C4-2B (cell line): ENCODE measurements at regions not wholly inside any gene's neighbourhood (a gene's known extent, or its start where the extent isn't known, plus 50 kb on each side); places are given as distances from the start of the nearest gene placed in this dataset.

ENCODE experiments used
- ZFX ChIP-seq: fragments of 450-650 bp; IDR thresholded peaks from 2 replicates; pipeline ENCODE4 v1.6.1; 2017
- TF ChIP-seq, protein P1 (sequence below): fragments of 450-650 bp; conservative IDR thresholded peaks from 2 replicates; pipeline ENCODE4 v1.5.1; 2017; ENCODE audit warnings: mild to moderate bottlenecking

DNA sequence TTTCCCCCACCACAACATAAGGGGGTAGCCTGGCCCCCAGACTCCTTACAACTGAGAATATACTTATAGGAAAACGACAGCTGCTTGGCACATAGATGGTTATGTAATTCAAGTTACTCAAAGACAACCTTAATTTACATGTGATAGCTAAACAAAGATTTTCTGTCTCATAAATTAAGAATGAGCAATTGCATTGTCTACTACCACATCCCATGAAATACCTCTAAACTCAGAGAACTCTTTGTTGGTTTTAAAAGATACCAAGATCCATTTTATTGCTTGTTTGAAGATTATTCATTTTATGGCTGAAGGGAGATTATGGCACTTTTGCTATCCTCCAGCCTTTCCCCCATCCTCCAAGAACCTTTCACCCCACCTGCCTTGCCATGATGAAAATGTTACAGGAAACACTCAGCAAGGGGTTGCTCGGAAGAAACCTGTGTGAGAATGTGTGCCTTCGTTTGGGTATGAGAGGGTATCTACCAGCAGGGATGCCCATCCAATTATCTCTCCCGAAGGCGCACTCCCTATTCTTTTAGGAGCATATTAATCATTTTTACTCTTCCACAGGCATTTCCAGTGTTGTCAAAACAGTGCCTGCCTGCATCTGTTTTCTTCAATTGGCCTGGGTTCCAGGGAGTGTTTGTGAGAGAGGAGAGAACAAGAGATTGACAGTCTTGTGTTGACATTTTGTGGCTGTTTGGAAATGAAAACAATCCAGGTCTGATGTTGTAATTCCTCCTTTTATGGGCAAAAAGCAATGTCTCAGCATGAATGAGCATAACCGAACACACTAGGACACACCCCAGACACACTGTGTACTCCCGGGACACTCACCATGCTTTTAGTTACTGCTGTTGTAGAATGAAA, 208.0 kb upstream of the ANKRD55 start:
- TF ChIP-seq, protein P1, sequence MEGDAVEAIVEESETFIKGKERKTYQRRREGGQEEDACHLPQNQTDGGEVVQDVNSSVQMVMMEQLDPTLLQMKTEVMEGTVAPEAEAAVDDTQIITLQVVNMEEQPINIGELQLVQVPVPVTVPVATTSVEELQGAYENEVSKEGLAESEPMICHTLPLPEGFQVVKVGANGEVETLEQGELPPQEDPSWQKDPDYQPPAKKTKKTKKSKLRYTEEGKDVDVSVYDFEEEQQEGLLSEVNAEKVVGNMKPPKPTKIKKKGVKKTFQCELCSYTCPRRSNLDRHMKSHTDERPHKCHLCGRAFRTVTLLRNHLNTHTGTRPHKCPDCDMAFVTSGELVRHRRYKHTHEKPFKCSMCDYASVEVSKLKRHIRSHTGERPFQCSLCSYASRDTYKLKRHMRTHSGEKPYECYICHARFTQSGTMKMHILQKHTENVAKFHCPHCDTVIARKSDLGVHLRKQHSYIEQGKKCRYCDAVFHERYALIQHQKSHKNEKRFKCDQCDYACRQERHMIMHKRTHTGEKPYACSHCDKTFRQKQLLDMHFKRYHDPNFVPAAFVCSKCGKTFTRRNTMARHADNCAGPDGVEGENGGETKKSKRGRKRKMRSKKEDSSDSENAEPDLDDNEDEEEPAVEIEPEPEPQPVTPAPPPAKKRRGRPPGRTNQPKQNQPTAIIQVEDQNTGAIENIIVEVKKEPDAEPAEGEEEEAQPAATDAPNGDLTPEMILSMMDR: no peak
- no peak for TF ChIP-seq ZFX
